ENCODE measurements at regions not wholly inside any gene's neighbourhood (a gene's known extent, or its start where the extent isn't known, plus 50 kb on each side); places are given as distances from the start of the nearest gene placed in this dataset.

GRCh38 chr12:84034871-84035270 is 877.7 kb downstream of the SLC6A15 start:
- TF ChIP-seq CTCF (IDR thresholded peaks at IDR 0.05), result no peak
- TF ChIP-seq POLR2A (IDR thresholded peaks at IDR 0.05), result no peak
- TF ChIP-seq POLR2AphosphoS5 (IDR thresholded peaks at IDR 0.05), result no peak
